Small intestine (tissue), 7 donors: ENCODE measurements at regions not wholly inside any gene's neighbourhood (a gene's known extent, or its start where the extent isn't known, plus 50 kb on each side); places are given as distances from the start of the nearest gene placed in this dataset.

Source experiments
- DNase-seq, 2 donors: peaks; one replicate each; pipeline versions ENCODE4 v3.0.0 to v3.0.0-alpha.2; 2013
- FAIRE-seq: peaks from 2 replicates; lab custom pipeline; 2012; peaks lifted over from hg19 to GRCh38; lab: Jason Lieb, UNC
- H3K27ac ChIP-seq, 3 donors: one replicate each; pipeline ENCODE4 v1.5.1; 2013; ENCODE audit warnings: low read length in 2 of 3, mild to moderate bottlenecking in 2 of 3, control low read depth in 1 of 3, inconsistent platforms in 1 of 3, low read depth in 1 of 3, moderate library complexity in 1 of 3
- H3K27me3 ChIP-seq, 3 donors: one replicate each; pipeline ENCODE4 v1.6.1; 2013; ENCODE audit warnings: low read length in 3 of 3, inconsistent platforms in 1 of 3; ENCODE audit not compliant: control insufficient read depth in 3 of 3, insufficient read depth in 3 of 3
- H3K36me3 ChIP-seq, 3 donors: one replicate each; pipeline ENCODE4 v1.6.1; 2013; ENCODE audit warnings: low read length in 3 of 3, inconsistent platforms in 1 of 3, low read depth in 1 of 3, mild to moderate bottlenecking in 1 of 3, moderate library complexity in 1 of 3; ENCODE audit not compliant: control insufficient read depth in 3 of 3, insufficient read depth in 2 of 3
- H3K4me1 ChIP-seq, 3 donors: one replicate each; pipeline ENCODE4 v1.6.1; 2013; ENCODE audit warnings: low read length in 2 of 3, inconsistent platforms in 1 of 3, low read depth in 1 of 3, mild to moderate bottlenecking in 1 of 3, moderate library complexity in 1 of 3; ENCODE audit not compliant: control insufficient read depth in 3 of 3, insufficient read depth in 2 of 3
- H3K4me3 ChIP-seq, 3 donors: one replicate each; pipeline ENCODE4 v1.5.1; 2013; ENCODE audit warnings: low read length in 3 of 3, control low read depth in 1 of 3, inconsistent platforms in 1 of 3, low read depth in 1 of 3, mild to moderate bottlenecking in 1 of 3, moderate library complexity in 1 of 3
- H3K9me3 ChIP-seq, 2 donors: one replicate each; pipeline ENCODE4 v1.6.1; 2013; ENCODE audit warnings: low read depth in 1 of 2, low read length in 1 of 2; ENCODE audit not compliant: control insufficient read depth in 2 of 2, insufficient read depth in 1 of 2
- WGBS, 3 donors: extraction: QIAGEN DNeasy Blood & Tissue Kit; methylation state at CpG; one replicate each; pipeline ENCODE4 v1.1.7; 2013; 5-methylcytosine and 5-hydroxymethylcytosine counted together
- donor health status: healthy with polysubstance abuse.
- donor health status: control.
- donor health status: control.
- donor health status: Bipolar disorder and iron deficiency.
- donor health status: healthy.

DNA sequence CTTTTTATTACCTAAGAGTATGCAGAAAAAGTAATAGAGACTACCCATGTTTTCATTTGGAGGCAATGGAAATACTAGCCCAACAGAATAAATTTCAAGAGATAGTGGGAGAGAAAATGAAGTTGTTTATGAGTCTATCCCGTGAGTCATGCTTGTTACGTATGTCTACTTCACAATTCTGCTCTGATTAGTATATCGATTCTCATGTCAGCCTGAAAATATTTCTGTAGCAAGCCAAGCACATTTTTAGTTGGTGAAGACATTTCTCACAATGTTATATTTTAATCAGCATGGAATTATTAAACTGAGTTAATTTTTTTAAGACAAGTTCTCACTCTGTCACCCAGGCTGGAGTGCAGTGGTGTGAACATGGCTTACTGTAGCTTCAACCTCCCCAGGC, 346.1 kb downstream of the RPRM start:
- no peaks in the 10 kb centered on the region for H3K4me1 ChIP-seq
- peaks cover 0 to 1% of the 10 kb centered on the region in 2 donors for H3K9me3 ChIP-seq
- H3K27ac ChIP-seq = no peak overlapping the region
- 36 to 83% (median 80%) methylated on average over 3 of the region's 3 CpGs for WGBS, 3 donors
- DNase-seq (peak in 1 of 2 donors; percentile 29), FAIRE-seq (no peak)
- no peaks in the 10 kb centered on the region for H3K27me3 ChIP-seq
- no peaks in the 10 kb centered on the region for H3K36me3 ChIP-seq
- no peak overlapping the region for H3K4me3 ChIP-seq

DNA sequence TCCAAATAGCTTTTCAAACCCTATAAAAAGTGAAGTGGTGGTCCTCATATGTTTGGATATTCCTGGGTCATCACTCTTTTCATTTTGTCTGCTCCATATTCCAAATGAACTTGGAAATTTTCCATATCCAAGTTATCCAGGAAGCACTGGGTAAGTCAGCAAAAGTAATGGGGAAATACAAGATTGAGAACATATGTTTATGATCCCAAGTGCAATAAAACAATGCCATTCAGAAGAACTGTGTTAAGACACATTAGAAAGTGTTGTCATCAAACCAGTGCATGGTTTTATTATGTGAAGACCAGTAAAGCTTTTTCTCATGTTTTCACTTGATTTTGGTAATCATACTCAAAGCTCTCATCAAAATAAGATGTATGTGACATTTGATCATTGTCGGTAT, 363.4 kb downstream of the RPRM start:
- H3K9me3 ChIP-seq = no peaks in the 10 kb centered on the region
- no peak for FAIRE-seq
- H3K27me3 ChIP-seq = no peaks in the 10 kb centered on the region
- no peak overlapping the region for H3K4me3 ChIP-seq
- H3K4me1 ChIP-seq = no peaks in the 10 kb centered on the region
- H3K36me3 ChIP-seq = no peaks in the 10 kb centered on the region
- H3K27ac ChIP-seq = no peak overlapping the region
- DNase-seq = no peak
- WGBS, 3 donors = 89 to 100% (median 94%) methylated on average over 1 of the region's 1 CpG

DNA sequence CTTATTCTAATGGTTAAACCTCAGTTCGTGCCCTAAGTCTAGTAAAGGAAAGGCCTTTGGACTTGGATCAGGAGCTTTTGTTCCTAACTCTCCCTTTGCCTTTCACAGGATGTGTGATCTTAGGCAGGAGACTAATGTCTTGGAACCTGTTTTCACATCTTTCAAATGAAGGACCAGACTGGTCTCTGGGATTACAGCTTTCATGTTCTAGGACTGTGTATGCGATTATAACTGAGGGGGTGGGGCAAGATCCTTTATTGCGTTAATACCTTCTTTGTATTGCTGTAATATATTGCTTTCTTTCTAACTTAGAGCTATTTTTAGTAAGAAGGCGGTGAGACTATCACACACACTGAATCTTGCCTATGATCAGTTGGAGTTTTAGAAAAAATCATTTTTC, 368.1 kb downstream of the RPRM start:
- Histone ChIP-seq H3K4me1 (no peaks in the 10 kb centered on the region), H3K27ac (no peak overlapping the region), H3K4me3 (no peak overlapping the region), H3K36me3 (no peaks in the 10 kb centered on the region), H3K9me3 (no peaks in the 10 kb centered on the region), H3K27me3 (no peaks in the 10 kb centered on the region)
- WGBS, 3 donors = 34 to 64% (median 52%) methylated on average over 4 of the region's 4 CpGs
- DNase-seq (no peak), FAIRE-seq (no peak)

DNA sequence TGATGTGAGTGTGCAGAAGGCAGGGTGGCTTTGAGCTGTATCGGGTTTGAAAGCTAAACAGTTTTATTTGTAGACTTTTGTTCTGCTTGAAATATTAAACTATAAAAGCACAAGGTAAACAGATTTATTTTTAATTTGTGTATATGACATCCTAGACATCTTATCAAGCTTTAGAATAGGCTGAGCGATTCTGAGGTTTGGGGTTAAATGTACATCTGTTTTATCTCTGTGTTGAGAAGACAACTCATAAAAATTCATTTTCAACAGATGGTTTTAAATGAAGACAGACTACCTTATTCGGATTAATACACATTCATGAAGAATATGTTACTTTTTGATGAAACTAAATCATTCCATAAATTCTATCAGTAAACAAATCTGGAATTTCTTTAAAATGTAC, 368.8 kb downstream of the RPRM start:
- DNase-seq = no peak
- Histone ChIP-seq H3K27ac (no peak overlapping the region), H3K4me1 (no peaks in the 10 kb centered on the region), H3K36me3 (no peaks in the 10 kb centered on the region), H3K4me3 (no peak overlapping the region), H3K9me3 (no peaks in the 10 kb centered on the region), H3K27me3 (no peaks in the 10 kb centered on the region)
- WGBS, 3 donors = 77 to 84% (median 82%) methylated on average over 3 of the region's 3 CpGs
- FAIRE-seq = no peak

DNA sequence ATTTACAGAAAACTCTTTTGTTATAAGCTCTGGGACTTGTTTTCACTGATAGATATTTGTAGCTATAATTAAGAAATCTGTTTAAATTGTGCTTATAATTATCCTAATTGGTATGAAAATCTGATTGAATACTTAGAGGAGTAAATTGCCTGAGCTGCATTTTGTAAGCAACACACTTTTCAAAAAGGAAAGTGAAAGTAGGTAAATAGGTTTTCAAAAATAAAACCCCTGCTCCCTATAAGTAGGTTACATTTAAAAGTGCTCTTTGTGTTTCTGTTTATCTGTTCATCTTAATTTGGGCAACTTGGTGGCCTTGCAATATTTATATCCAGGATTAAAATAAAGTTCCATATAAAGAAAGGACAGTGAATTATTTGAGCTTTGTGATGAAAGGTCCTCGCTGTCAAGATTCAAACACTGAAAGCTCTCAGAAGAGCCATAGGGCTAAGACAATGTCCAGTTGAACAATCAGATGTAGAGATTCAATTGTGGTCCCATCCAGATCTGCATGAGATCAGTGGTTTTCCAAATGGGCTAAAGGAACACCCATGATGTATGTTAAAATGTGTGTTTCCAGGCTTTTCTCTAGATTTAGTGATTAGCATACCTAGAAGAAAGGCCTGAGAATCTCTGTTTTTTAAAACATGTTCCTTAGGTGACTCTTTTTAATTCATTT, 371.6 kb downstream of the RPRM start:
- peak in 1 of 2 donors; percentile 9 for DNase-seq
- H3K27ac ChIP-seq = no peak overlapping the region
- no peaks in the 10 kb centered on the region for H3K27me3 ChIP-seq
- no peaks in the 10 kb centered on the region for H3K9me3 ChIP-seq
- FAIRE-seq = no peak
- H3K4me3 ChIP-seq = no peak overlapping the region
- WGBS, 3 donors = 84 to 94% (median 86%) methylated on average over 1 of the region's 1 CpG
- H3K4me1 ChIP-seq = no peaks in the 10 kb centered on the region
- no peaks in the 10 kb centered on the region for H3K36me3 ChIP-seq

DNA sequence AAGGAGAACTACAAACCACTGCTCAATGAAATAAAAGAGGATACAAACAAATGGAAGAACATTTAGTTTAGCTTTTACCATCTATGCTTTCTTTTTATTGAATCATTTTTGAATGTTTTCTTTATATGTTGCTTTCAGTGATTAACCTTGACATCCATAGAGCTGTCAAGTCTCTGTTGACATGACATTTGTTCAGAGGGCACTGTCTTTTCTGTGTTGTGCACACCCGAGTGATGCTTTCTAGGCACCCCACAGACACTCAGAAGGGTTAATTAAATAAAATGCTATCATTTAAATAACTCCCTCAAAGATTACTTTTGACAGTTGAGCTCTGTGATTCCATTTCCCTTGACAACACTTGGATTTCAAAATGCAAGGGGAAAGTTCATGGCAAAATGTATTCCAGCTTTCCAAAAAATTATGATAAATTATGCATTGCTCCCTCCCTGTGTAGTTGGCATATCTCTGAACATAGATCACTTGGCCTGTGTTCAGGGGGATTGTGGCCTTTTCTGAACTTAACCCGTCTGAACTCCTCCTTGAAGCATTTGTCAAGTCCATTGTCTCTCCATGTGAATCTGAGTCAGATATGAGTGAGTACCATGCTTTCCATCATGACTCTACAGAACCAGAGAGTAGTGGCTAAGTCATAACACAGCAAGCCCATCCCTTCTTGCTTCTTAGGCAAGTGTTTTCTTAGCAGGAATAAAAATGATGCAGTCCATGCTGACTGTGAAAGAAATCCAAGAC, 372.6 kb downstream of the RPRM start:
- FAIRE-seq (no peak), DNase-seq (no peak)
- no peak overlapping the region for H3K4me3 ChIP-seq
- no peaks in the 10 kb centered on the region for H3K4me1 ChIP-seq
- H3K9me3 ChIP-seq = no peaks in the 10 kb centered on the region
- H3K27me3 ChIP-seq = no peaks in the 10 kb centered on the region
- no peak overlapping the region for H3K27ac ChIP-seq
- WGBS, 3 donors = 55 to 67% (median 61%) methylated on average over 2 of the region's 2 CpGs
- no peaks in the 10 kb centered on the region for H3K36me3 ChIP-seq

DNA sequence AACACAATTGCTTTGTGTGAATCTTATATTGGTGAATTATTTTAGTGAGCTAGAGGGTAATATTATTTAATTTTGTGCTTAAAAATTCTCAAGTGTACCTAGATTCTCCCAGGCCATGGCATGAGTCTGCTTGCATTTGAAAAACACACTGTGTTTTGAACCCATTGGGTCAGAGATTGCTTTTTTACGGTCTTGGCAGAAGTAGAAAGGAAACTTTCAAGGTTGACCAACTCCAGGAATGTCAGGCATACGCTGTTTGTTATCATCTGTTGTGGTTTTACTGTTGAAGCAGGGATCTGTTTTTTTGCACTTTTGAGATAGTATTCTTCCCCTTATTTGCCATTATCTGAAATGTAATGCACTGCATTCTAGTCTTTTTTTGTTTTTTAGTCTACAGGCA, 377.4 kb downstream of the RPRM start:
- FAIRE-seq (no peak), DNase-seq (no peak)
- H3K27me3 ChIP-seq = no peaks in the 10 kb centered on the region
- H3K9me3 ChIP-seq = no peaks in the 10 kb centered on the region
- H3K4me3 ChIP-seq = no peak overlapping the region
- no peaks in the 10 kb centered on the region for H3K4me1 ChIP-seq
- WGBS, 3 donors = 5 to 16% (median 8%) methylated on average over 2 of the region's 2 CpGs
- H3K27ac ChIP-seq = no peak overlapping the region
- H3K36me3 ChIP-seq = no peaks in the 10 kb centered on the region

DNA sequence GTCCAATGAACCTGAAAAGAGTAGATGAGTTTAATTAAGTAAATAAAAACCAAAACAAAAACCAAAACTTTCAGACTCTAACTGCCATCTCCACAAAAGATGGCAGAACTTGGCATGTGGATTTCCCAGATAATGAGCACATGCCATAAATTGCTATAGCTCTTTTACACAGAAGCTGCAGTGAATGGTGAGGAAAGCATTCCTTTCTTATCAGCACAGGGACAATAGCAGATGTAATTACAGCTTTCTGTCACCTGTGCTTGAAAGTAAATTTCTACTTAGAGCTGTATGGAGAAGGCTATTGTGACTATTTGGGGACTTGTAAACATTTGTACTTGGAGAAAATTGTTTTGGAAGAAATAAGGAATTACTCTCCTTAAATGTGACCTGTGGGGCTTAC, 378.4 kb downstream of the RPRM start:
- DNase-seq = peak in 1 of 2 donors; percentile 36
- no peaks in the 10 kb centered on the region for H3K27me3 ChIP-seq
- H3K4me3 ChIP-seq = no peak overlapping the region
- FAIRE-seq = no peak
- no peaks in the 10 kb centered on the region for H3K4me1 ChIP-seq
- no peak overlapping the region for H3K27ac ChIP-seq
- H3K36me3 ChIP-seq = no peaks in the 10 kb centered on the region
- no peaks in the 10 kb centered on the region for H3K9me3 ChIP-seq
